ENCODE measurements at regions not wholly inside any gene's neighbourhood (a gene's known extent, or its start where the extent isn't known, plus 50 kb on each side); places are given as distances from the start of the nearest gene placed in this dataset.
"Not testable (repeated sequence)": the region's sequence is repeated elsewhere in the genome, so short reads cannot be mapped to it uniquely, and the experiment has no call there.

- DNase-seq, result no peak
Measured at GRCh38 chr2:225768741-225769140, 369.2 kb downstream of the NYAP2 start.

- DNase-seq, result no peak
Measured at GRCh38 chr2:225766431-225766830, 366.9 kb downstream of the NYAP2 start.

- DNase-seq, result no peak
Measured at GRCh38 chr2:225765820-225766219, 366.3 kb downstream of the NYAP2 start.

GRCh38 chr2:225764346-225764745 is 364.8 kb downstream of the NYAP2 start:
- no peak for DNase-seq

- DNase-seq, result no peak
Measured at GRCh38 chr2:225763711-225764110, 364.2 kb downstream of the NYAP2 start.

- no peak for DNase-seq
Measured at GRCh38 chr2:225761396-225761795, 361.9 kb downstream of the NYAP2 start.

- DNase-seq, result no peak
Measured at GRCh38 chr2:225757248-225757647, 357.7 kb downstream of the NYAP2 start.

GRCh38 chr2:225756198-225756597 is 356.7 kb downstream of the NYAP2 start:
- DNase-seq, result no peak

- no peak for DNase-seq
Measured at GRCh38 chr2:225748609-225749008, 349.1 kb downstream of the NYAP2 start.

GRCh38 chr2:225743996-225744395 is 344.5 kb downstream of the NYAP2 start:
- DNase-seq, result not testable (repeated sequence)

- DNase-seq, result no peak
Measured at GRCh38 chr2:225742487-225742886, 343.0 kb downstream of the NYAP2 start.

GRCh38 chr2:225740086-225740485 is 340.6 kb downstream of the NYAP2 start:
- DNase-seq, result no peak

- DNase-seq, result no peak
Measured at GRCh38 chr2:225739328-225739727, 339.8 kb downstream of the NYAP2 start.

- no peak for DNase-seq
Measured at GRCh38 chr2:225738735-225739134, 339.2 kb downstream of the NYAP2 start.

GRCh38 chr2:225737556-225737955 is 338.0 kb downstream of the NYAP2 start:
- DNase-seq, result no peak

- DNase-seq, result no peak
Measured at GRCh38 chr2:225735844-225736243, 336.3 kb downstream of the NYAP2 start.

- DNase-seq, result no peak
Measured at GRCh38 chr2:225725726-225726125, 326.2 kb downstream of the NYAP2 start.

Data from DMS79 treated with DMSO at 0.1 percent for 48 hours (cell line).